AG04449 (cell line): ENCODE measurements at regions not wholly inside any gene's neighbourhood (a gene's known extent, or its start where the extent isn't known, plus 50 kb on each side); places are given as distances from the start of the nearest gene placed in this dataset.
"Not testable (repeated sequence)": the region's sequence is repeated elsewhere in the genome, so short reads cannot be mapped to it uniquely, and the experiment has no call there.

Experiments used
- CTCF ChIA-PET: fragments of 350-600 bp; formaldehyde crosslinking; extraction: SDS; loops from one replicate; lab custom pipeline; 2021; ENCODE audit warnings: antibody characterized with exemption; lab: Yijun Ruan, JAX
- POLR2A ChIA-PET: fragments of 400-600, 350-600 bp; formaldehyde crosslinking; extraction: SDS; loops from one replicate; lab custom pipeline; 2020; ENCODE audit warnings: antibody characterized with exemption, inconsistent platforms; lab: Yijun Ruan, JAX
- DNase-seq: peaks from one replicate; pipeline ENCODE4 v3.0.0-alpha.2; 2010; ENCODE audit warnings: low read depth, low spot score
- H3K4me3 ChIP-seq: 2 replicates; pipeline ENCODE4 v1.5.1; 2011; ENCODE audit warnings: low read depth, mild to moderate bottlenecking, control low read depth, low read length
- TF ChIP-seq, protein P1 (sequence below): IDR thresholded peaks from one replicate; pipeline ENCODE4 v1.5.1; 2011; ENCODE audit warnings: mild to moderate bottlenecking, moderate library complexity, low read length, control low read depth, inconsistent platforms; ENCODE audit not compliant: insufficient read depth; ENCODE audit errors: missing control alignments

DNA sequence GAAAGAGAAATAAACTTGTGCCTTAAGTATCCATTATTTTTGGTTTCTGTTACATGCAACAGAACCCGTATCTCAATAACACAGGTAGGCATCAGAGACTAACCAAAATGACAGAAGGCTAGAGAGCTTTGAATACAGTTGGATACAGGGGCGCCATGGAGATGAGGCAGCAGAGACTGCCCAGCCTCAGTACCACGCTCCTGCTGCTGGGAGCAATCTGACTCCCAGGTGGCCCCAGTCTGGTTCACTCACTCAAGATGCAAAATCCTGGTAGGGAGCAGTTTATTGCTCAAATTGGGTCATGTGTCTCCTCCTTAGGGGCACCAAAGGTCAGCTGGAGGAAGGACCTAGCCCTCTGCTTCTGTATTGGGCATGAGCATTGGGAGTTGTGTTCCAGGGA lies 218.9 kb downstream of the USP22 start:
- TF ChIP-seq, protein P1, sequence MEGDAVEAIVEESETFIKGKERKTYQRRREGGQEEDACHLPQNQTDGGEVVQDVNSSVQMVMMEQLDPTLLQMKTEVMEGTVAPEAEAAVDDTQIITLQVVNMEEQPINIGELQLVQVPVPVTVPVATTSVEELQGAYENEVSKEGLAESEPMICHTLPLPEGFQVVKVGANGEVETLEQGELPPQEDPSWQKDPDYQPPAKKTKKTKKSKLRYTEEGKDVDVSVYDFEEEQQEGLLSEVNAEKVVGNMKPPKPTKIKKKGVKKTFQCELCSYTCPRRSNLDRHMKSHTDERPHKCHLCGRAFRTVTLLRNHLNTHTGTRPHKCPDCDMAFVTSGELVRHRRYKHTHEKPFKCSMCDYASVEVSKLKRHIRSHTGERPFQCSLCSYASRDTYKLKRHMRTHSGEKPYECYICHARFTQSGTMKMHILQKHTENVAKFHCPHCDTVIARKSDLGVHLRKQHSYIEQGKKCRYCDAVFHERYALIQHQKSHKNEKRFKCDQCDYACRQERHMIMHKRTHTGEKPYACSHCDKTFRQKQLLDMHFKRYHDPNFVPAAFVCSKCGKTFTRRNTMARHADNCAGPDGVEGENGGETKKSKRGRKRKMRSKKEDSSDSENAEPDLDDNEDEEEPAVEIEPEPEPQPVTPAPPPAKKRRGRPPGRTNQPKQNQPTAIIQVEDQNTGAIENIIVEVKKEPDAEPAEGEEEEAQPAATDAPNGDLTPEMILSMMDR: no peak
- POLR2A ChIA-PET: no interaction called here

DNA sequence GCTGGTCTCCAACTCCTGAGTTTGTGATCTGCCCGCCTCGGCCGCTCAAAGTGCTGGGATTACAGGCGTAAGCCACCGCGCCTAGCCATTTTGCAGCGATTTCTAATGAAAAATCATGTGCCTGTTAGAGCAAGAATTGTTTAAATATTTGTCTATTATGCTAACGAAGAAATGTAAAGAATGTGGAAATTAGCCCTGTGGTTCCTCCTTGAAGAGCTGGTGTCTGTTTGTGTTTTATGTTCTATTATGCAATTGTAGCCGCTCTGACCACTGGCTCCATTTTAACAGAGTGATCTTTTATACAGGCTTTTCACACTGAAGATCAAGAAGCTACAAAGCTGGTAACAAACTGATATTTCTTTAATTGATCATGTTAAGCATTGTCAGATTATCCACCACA lies 217.3 kb downstream of the USP22 start:
- TF ChIP-seq, protein P1: no peak
- ChIA-PET POLR2A (no interaction called here), CTCF (no interaction called here)

More for the DNA sequence above, 218.9 kb downstream of the USP22 start:
- DNase-seq: no peak
- no peak overlapping the region for H3K4me3 ChIP-seq
- CTCF ChIA-PET: no interaction called here

DNA sequence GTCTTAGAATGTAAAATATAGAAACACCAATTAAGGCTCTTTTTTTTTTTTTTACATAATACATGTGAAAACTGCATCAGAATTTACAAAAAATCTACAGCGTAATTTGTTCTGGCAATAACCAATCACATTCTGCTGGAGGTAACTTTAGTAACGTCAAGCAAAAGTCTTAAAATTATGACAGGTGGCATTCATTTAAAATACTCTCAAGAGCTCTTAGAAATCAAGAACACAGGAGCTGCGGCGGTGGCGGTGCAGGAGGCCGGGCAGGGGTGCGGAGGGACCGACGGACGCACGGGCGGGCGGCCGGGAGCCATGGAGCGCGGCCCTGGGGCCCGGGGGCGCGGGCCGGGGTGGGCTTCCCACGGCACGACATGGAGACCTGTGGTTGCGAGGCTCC lies 202.4 kb downstream of the USP22 start:
- H3K4me3 ChIP-seq, DNase-seq, CTCF ChIA-PET, POLR2A ChIA-PET: not testable (repeated sequence)

More for the DNA sequence above, 217.3 kb downstream of the USP22 start:
- DNase-seq: no peak
- H3K4me3 ChIP-seq: no peak overlapping the region

DNA sequence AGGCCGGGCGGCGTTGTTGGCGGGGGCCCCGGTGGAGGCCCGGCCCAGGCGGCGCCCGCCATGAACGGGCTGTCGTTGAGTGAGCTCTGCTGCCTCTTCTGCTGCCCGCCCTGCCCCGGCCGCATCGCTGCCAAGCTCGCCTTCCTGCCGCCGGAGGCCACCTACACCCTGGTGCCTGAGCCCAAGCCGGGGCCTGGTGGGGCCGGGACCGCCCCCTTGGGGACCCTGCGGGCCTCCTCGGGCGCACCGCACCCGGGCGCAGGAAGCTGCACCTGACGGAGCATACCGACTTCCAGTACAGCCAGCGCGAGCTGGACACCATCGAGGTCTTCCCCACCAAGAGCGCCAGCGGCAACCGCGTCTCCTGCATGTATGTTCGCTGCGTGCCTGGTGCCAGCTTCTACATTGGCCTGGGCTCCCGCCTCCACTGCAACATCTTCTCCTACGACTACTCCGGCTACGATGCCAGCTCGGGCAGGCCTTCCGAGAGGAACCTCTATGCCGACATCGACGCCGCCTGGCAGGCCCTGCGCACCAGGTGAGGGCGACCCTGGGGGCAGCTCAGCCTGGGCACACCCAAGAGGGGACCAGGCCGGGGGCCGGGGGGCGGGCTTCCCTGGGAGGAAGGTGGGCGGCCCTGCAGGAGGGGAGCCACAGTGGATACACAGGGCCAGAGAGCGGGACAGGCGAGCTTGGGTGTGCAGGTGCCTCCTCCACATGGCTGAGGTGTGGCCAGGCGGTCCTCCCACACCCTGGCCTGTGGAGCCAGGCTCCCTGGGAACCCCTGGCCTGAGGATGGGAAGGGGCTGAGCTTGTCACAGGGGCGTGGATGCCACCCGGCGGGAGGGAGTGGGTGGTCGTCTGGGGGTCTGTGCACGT lies 201.6 kb downstream of the USP22 start:
- CTCF ChIA-PET, H3K4me3 ChIP-seq, POLR2A ChIA-PET, DNase-seq: not testable (repeated sequence)

DNA sequence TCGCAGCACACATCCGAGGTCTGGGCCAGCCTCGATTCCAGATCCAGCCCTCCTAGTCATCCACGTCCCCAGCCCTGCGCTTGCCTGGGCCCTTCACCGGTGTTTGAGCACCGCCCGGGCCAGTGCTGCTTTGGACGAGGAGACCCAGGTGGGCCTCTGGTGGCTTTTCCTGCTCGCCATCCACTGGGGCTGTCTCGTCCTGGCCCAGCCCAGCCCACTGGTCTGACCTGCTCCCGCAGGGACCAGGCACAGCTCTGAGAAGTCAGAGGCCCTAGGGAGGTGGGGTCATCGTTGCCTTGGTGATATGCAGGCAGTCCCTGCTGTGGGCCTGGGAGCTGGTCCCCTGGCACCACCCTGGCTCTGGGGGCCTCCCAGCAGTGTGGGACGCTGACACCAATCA lies 200.8 kb downstream of the USP22 start:
- CTCF ChIA-PET, DNase-seq, POLR2A ChIA-PET, H3K4me3 ChIP-seq: not testable (repeated sequence)

DNA sequence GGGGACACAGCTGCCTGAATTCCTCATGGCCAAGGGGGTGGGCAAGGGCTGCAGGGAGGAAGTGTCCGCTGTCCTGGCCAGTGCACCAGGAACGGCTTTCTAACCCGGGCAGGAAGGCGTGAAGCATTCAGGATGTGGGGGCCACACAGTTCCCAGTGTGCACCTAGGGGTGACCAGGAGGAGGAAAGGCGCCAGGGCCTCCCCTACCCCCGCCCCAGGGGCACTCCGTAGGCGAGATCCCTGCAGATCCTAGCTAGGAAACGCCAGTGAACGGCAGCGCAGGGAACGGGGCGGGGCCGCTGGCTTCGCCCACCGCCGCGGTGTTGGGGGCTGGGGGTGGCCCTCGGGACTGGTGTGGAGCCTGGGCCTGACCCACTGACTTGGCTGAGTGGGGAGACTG lies 199.6 kb downstream of the USP22 start:
- CTCF ChIA-PET, POLR2A ChIA-PET, H3K4me3 ChIP-seq: not testable (repeated sequence)

DNA sequence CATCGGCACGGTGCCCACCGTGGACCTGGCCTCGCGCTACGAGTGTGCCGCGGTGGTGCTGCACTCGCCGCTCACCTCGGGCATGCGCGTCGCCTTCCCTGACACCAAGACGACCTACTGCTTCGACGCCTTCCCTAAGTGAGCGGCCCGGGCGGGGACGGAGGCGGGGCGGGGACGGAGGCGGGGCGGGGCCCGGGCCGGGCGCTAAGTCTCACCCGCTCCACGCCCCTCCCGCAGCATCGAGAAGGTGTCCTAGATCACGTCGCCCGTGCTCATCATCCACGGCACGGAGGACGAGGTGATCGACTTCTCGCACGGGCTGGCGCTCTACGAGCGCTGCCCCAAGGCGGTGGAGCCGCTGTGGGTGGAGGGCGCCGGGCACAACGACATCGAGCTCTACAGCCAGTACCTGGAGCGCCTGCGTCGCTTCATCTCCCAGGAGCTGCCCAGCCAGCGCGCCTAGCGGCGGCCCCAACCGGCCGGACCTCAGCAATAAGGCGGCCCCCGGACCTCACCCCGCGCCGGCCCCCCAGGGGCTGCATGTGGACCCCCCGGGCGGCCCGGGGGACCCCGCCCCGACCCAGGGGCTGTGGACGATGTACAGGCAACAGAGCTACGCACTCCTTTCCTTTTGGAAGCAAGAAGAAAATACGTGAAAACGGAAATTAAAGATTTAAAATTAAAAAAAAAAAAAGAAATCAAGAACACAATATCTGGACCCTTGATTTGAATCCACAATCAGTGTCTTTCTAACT lies 198.8 kb downstream of the USP22 start:
- H3K4me3 ChIP-seq, POLR2A ChIA-PET, CTCF ChIA-PET, DNase-seq: not testable (repeated sequence)

More for the DNA sequence above, 199.6 kb downstream of the USP22 start:
- not testable (repeated sequence) for DNase-seq

DNA sequence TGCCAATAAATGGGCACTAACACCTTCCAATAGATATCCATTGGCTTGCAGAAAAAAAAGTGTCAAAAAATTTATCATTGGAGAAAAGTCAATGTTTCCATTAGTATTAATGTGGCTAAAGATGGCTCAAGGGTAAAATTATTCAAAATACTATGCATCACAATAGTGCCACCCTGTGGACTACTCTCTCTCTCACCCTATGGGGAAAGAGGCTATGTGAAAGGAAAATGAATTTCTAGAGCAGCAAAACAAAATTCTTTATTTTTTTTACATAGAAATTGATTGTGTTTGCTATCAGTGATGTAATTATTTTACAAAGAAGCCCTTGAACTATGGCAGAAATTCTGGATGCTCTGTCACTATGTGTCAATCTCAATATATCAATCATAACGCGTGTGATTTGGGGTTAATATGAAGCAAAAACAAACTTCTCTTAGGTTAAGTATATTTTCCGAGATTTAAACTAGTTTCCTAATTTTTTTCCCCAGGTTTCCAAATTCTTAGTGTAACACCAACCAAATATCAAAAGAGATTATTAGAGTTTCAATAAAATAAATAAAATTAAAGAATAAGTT lies 193.9 kb downstream of the USP22 start:
- POLR2A ChIA-PET, H3K4me3 ChIP-seq, CTCF ChIA-PET, DNase-seq: not testable (repeated sequence)

DNA sequence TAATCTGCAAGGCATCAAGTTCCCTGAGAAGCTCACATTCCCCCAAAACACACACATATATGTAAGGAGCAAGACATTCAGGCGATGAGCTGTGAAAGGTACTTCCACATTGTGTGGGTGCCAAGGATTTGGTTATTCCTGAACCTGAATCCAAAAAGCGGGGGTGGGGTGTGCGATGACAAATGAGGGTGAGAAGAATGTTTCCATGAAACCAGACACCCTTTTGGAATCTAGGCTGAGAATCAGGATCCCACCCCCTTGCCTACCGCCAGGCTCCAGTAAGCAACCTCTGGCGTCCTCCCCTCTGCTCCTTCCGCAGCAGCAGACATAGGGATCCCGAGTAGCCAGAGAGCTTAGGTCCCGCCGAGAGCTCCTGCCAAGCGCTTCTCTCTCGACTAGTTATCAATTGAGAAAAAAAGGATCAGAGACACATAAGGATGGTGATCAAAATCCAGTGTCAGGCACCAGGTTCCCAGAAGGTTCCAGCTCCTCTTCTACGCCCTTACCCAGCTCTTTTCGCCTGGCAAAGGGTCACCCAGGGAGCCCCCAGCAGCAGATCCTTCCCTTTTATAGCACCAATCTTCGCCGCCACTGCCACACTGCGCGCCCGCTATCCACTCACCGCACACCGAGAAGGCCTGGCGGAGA lies 191.1 kb downstream of the USP22 start:
- DNase-seq, POLR2A ChIA-PET, H3K4me3 ChIP-seq: not testable (repeated sequence)
- CTCF ChIA-PET: interaction anchor here (0.9 kb wide), 1 partner anchor 731 kb away, joined by 3 read pairs; no protein-coding TSS in a partner anchor
